GM08714 (cell line): ENCODE measurements at regions not wholly inside any gene's neighbourhood (a gene's known extent, or its start where the extent isn't known, plus 50 kb on each side); places are given as distances from the start of the nearest gene placed in this dataset.

Source experiments
- H3K4me3 ChIP-seq: fragments of 200-500 bp; sonication (Bioruptor generic); 2 replicates; pipeline ENCODE4 v1.5.1; 2014; ENCODE audit warnings: mild to moderate bottlenecking, low read length, inconsistent platforms
- ZNF274 ChIP-seq: IDR thresholded peaks from 2 replicates; pipeline ENCODE4 v1.6.1; 2012; ENCODE audit warnings: mild to moderate bottlenecking, low read depth, low read length

DNA sequence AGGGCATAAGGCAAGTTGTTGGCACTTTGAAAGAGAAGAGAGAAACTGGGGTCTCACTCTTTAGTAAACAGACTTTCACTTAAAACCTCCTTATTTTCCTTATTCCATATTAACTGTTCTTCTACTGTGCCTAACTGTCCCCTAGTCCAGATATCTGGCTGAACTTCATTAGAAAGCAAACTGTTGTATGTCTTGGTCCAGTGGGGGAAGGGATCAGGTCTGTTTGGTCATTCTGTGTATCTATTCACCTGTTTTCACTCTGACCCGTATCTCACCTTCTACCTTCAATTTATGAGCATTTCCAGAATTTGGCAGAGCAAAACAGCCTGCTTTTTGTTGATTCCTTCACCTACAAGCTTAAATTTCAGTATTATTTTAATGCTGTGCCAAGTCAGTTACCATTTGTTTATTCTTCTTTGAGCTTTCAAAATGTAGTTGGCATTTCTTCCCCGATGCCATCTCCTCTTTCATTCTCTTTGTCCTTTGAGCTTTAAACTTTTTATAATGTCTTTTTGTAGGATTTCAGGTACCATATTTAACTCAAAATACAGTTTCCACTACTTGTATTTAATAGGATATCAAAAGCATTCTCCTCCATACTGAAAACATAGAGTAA is 188.6 kb upstream of the PPARGC1A start:
- TF ChIP-seq ZNF274, result no peak
- no peak overlapping the region for H3K4me3 ChIP-seq

DNA sequence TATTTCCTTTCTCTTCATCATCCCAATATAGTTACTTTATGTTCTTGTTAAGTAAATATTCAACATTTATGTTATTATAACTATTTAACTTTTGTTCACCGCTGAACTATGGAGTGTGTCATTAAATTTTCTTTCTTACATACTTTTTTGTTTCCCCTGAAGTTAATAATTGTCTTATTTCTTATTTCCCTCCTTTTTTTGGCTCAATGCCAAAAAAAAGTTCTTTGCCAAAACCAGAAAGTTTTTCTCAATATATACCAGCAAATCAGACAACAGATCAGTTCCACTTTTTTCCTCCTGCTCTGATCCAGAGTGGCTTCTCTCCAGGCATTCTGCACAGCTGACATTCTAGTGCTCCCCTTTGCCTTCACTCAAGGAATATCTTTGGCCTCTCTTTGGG is 187.0 kb upstream of the PPARGC1A start:
- no peak overlapping the region for H3K4me3 ChIP-seq
- no peak for TF ChIP-seq ZNF274

DNA sequence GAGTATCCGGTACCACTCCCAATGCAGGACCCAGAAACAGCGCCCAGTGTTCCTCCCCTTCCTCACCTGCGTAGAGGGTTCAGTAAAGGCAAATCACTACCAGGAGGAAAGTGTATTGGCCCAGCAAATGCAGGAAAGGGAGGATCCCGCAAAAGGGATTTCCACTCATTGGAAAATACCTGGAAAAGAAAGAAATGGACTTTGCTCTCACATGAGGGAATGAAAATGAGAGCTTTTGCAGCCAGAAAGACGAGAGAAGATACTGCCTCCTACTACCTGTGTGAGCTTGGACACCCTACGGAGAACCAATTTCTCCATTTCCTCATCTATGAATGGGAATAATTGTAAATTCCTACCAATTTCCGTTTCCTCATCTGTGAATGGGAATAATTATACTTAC is 184.1 kb upstream of the PPARGC1A start:
- H3K4me3 ChIP-seq, result no peak overlapping the region
- TF ChIP-seq ZNF274, result no peak

DNA sequence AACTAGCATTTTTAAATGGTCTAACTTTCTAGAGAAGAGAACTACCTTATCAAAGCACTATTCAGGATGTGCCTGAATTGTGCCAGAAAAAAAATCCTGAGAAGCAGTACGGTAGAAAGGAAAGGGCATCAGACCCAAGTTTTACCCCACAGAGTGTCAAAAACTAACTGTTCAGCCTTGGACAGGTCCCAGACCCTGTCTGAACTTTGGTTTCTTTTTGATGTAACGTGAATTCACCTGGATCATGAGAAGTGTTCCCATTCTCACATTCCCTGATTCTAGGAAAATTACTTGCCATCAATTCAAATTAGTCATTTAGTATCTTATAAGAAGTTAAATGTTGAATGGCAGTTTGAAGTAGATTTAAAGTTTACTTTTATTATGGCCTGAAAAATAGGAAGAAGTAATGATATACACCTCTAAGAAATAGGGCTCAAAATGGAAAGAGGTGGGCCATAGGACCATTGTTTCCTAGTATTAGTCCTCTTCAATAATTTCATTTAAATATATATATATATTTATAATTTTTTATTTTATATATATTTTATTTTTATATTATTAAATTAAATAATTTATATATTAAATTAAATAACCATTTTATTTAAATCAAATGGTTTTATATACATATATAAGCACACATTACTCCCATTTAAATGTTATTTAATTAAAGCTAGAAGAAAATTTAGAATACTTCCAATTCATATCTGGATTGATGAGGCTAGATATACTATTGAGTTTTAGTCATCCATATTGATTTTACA is 181.9 kb upstream of the PPARGC1A start:
- TF ChIP-seq ZNF274, result no peak

DNA sequence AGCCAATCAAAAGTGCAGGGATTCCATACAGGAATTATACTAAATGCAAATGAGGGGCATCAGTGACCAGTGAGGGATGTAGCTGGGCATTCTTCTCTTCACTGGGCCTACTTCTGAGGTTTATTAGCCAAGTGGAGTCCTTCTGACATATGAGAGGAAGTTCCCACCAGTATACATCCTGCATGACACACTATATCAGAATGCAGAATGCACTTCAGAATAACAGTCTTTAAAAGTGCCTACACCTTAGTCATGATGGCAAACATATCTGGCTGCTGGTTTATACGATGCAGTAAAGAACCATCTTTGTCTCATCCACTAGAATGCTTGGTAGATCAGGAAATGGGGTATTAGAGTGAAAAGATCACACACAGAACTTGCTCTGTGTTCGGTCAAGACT is 180.3 kb upstream of the PPARGC1A start:
- no peak overlapping the region for H3K4me3 ChIP-seq
- no peak for TF ChIP-seq ZNF274

More for the DNA sequence above, 181.9 kb upstream of the PPARGC1A start:
- H3K4me3 ChIP-seq, result no peak overlapping the region

DNA sequence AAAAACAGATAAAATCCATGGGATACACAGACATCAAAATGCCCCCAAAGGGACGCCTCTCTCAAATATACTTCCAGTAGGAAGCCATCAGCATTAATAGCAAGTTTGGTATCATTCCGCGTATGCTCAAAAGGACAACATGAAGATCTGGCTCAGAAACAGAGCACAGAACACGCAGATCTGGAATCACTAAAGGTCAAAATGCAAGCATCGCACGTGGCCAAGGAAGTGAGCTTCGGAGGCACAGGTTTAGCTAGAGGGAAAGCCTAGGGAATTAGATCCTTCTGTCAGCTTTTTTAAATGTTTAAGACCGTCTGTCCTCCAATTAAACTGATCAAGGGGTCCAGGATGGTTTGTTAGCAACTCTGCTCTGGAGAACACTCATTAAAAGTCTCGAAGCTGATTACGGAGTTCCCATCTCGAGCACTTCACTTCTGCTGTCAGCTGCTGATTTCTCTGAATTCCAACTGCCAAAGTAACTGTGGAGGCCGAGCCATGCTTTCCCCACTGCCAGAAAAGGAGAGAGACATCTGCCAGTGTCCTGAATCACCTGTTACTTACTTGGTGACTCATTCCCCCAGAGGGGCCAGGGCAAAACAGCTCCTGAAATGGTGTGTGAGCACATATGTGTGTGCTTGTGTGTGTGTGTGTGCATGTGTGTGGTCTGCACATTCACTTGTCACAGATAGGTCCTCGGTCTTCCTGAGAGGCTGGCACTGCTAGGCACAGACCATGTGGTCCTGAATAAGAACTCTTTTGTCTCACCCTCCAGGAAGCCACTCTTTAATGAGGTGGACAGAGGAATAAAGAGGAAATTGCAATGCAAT is 177.7 kb upstream of the PPARGC1A start:
- no peak for TF ChIP-seq ZNF274
- H3K4me3 ChIP-seq, result no peak overlapping the region

DNA sequence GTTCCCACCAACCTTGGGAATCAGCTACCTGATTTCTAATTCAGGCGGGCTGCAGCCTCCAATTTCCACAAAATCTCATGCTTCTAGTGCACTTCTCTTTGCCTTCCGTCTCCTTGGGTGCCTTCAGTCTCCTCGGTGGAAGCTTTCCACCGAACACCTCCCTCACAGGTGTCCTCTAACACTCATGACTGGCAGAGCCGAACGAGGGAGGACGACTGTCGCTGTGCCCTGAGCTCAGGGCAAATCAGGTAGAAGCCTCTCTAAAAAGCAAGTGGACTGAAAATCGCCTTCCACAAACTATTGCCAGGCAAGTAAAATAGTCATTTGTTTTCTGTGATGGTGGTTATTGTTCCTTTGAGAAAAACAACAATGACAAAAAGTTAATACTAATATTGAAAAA is 176.1 kb upstream of the PPARGC1A start:
- no peak overlapping the region for H3K4me3 ChIP-seq

DNA sequence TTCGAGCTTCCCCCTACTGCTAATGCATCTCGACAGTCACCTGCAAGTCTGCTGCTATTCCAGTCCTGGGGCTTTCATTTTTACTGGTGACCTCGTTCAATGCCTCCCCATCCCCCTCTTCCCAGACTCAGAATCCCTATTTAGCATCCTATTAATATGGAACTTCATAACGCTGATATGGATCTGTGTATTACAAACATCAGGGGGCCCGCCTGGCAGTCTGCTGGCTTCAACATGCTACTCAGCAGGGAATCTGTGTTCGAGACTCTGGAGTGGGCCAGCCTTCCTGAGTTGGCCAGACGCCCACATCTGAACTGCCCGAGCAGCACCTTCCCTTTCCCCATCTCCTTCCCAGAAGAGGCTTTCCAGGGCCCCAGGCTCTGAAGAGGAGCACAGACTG is 173.9 kb upstream of the PPARGC1A start:
- no peak overlapping the region for H3K4me3 ChIP-seq
- no peak for TF ChIP-seq ZNF274

More for the DNA sequence above, 176.1 kb upstream of the PPARGC1A start:
- no peak for TF ChIP-seq ZNF274

DNA sequence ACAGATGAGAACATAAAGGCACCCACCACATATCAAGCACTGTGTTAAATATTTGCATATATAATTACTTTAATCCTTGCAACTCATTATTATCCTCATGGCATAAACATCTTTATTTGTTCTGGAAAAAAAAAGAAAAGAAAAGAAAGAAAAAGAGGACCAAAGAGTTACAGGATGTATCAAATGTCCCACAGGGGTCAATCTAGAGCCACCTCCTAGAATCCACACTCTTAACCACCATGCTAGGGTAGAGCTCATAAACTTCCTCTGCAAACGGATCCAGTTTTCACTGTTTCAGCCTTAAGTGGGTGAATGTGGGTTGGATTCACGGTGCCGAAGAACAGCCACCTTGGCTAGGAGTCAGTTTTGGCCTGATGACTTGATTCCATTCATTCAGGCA is 171.1 kb upstream of the PPARGC1A start:
- TF ChIP-seq ZNF274, result no peak
- no peak overlapping the region for H3K4me3 ChIP-seq

DNA sequence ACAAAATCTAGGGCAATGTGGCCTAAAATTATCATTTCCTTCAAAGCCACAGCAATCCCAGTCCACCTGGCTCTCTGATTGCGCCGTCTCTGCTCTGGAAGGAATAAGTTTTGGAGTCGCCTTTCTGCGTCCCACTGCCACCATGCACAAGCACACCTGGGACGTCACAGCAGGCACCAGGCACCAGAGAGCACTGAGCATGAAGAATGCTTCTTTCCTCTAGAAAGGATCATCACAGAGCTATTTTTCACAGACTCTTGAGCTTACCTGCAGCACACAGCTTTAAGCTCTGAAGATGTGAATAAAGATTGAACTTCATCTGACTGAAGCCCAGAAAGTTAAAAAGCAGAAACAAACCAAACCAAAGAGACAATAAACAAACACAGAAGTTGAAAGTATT is 170.0 kb upstream of the PPARGC1A start:
- H3K4me3 ChIP-seq, result no peak overlapping the region
- TF ChIP-seq ZNF274, result no peak

DNA sequence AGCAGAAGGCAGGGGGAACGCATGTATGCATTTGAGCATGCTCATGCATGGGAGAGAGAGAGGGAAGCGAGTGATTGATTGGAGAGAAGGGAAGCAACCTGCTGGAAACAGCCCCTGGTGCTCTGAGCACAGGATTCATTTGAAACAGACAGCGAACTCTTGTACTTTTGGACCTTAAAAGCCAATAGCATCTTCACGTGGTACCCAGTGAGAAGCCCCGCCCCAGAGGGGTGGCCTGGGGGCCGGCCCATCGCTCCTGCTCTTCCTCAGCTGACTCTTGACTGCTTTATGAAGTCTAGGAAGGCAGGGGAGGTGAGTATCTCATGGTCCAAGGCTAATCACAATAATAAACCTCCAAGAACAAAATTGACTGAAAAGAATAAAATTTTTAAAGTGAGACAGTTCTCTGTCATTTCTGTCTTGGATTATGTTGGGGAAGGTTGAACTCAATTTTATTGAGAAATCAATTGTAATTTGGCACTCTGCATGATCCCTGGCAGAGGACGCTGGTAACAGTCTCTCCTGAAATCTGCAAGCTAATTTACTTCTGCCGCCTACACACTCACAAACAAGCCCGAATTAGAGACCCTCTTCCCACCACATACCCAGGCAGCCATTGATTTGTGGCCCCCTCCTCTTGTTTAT is 168.2 kb upstream of the PPARGC1A start:
- H3K4me3 ChIP-seq, result no peak overlapping the region
- TF ChIP-seq ZNF274, result no peak

DNA sequence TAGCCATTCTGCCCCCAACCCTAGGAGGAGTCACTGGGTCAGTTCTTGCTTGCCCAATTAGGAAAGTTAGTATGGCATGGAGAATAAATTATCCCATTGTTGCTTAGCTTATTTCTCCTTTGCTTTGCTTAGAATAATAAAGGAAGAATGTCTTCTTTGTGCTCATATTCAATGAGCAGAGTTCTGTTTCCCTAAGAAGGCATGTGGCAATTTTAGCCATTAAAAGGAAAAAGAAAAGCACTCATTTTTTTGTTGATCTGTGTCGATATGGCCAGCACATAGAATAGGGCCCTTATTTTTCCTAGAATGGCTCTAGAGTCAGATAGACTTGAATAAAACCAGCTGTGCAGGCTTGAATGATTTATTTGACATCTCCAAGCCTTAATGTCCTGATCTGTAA is 166.4 kb upstream of the PPARGC1A start:
- no peak for TF ChIP-seq ZNF274
- no peak overlapping the region for H3K4me3 ChIP-seq

DNA sequence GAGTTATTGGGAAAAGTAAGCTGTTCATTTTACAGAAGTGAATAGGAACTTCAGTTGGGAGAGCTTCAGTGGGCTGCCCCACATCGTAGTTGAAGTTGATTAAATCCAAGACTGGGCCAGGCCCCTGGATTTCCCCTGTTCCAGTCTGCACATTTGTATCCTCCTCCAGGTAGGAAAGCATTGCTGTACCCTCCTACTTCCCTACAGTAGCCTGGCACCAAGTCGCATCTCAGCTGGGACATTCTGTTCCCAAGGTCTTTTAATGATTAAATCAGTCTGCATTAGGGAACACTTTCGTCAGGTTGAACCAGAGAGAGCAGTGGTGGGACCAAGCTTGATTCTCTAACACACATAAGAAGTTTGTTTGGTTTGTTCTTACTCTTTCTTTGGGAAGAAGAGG is 165.8 kb upstream of the PPARGC1A start:
- no peak for TF ChIP-seq ZNF274

DNA sequence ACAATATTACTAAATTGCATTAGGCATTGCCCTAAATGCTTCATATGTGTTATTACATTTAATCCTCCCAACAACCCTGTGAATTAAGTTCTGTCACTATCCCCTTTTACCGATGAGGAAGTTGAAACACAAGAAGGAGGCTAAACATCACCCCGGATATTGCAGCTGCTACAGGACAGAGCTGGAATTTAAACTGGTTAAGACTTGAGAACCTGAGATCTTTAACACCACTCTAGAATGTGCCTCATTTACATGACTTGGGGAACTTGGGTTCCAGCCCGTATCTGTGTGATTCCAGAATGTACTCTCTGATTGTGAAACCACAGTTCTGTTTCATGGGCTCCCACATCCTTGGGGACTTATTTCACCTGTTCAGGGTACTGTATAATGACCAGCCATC is 165.1 kb upstream of the PPARGC1A start:
- no peak for TF ChIP-seq ZNF274
- H3K4me3 ChIP-seq, result no peak overlapping the region

More for the DNA sequence above, 165.8 kb upstream of the PPARGC1A start:
- H3K4me3 ChIP-seq, result no peak overlapping the region
